GM13976 (cell line): ENCODE measurements at regions not wholly inside any gene's neighbourhood (a gene's known extent, or its start where the extent isn't known, plus 50 kb on each side); places are given as distances from the start of the nearest gene placed in this dataset.

Experiments
- DNase-seq: peaks from one replicate; pipeline ENCODE4 v3.0.0; 2012; ENCODE audit warnings: low spot score
- CTCF ChIP-seq: IDR thresholded peaks from 2 replicates; pipeline ENCODE4 v1.5.1; 2012; ENCODE audit warnings: borderline replicate concordance, mild to moderate bottlenecking; ENCODE audit not compliant: insufficient read depth; ENCODE audit errors: extremely low read depth, missing control alignments, control extremely low read depth
- in situ Hi-C: fragments of 300-500 bp; cut with MboI; formaldehyde crosslinking; loops from one replicate; pipeline ENCODE4 v1.12.0; 2022; ENCODE audit warnings: low sequenced_read_pairs, mixed read lengths, inconsistent platforms; ENCODE audit not compliant: unreplicated experiment

GRCh38 chr11:129655247-129655832 lies 160.3 kb upstream of the TMEM45B start:
- TF ChIP-seq CTCF = no peak
- in situ Hi-C loops = no loop called here
- DNase-seq = no peak

GRCh38 chr11:129657866-129658525 lies 157.7 kb upstream of the TMEM45B start:
- no peak for DNase-seq
- in situ Hi-C loops = no loop called here
- no peak for TF ChIP-seq CTCF

GRCh38 chr11:129658526-129658867 lies 157.2 kb upstream of the TMEM45B start:
- no peak for TF ChIP-seq CTCF
- no peak for DNase-seq
- in situ Hi-C loops = no loop called here

- in situ Hi-C loops = no loop called here
- no peak for DNase-seq
- no peak for TF ChIP-seq CTCF
Observed at GRCh38 chr11:129680907-129681306, 134.7 kb upstream of the TMEM45B start.

GRCh38 chr11:129681344-129682114 lies 134.1 kb upstream of the TMEM45B start:
- in situ Hi-C loops = no loop called here
- no peak for DNase-seq
- TF ChIP-seq CTCF = no peak

GRCh38 chr11:129686269-129686668 lies 129.4 kb upstream of the TMEM45B start:
- in situ Hi-C loops = no loop called here
- TF ChIP-seq CTCF = no peak
- DNase-seq = no peak
